ENCODE measurements at regions not wholly inside any gene's neighbourhood (a gene's known extent, or its start where the extent isn't known, plus 50 kb on each side); places are given as distances from the start of the nearest gene placed in this dataset.
A peak's percentile ranks its signal among the peaks of the same experiment; 100 is the strongest.

GRCh38 chr11:109986488-109986887, 106.7 kb upstream of the ZC3H12C start:
- no peak overlapping the region for H3K4me2 ChIP-seq
- H3K4me3 ChIP-seq (ENCODE audit: low read depth in 2 of 2, low read length in 1 of 2), result no peak overlapping the region
- H3K4me1 ChIP-seq (ENCODE audit: control insufficient read depth in 1 of 2, insufficient read depth in 2 of 2, low read depth in 1 of 2, low read length in 1 of 2), result no peaks in the 10 kb centered on the region; a peak in 1 of 4 replicates
- no peaks in the 10 kb centered on the region for H3F3A ChIP-seq (replicated peaks; ENCODE audit: insufficient read depth)
- H3K9ac ChIP-seq, result no peak overlapping the region
- H3K9me3 ChIP-seq, result no peaks in the 10 kb centered on the region
- no peaks in the 10 kb centered on the region for H3K36me3 ChIP-seq (replicated peaks in 1 of 2; ENCODE audit: control insufficient read depth in 1 of 2, insufficient read depth in 2 of 2, low read length in 1 of 2)
- POLR2A ChIA-PET, result no interaction called here
- H3K79me2 ChIP-seq (ENCODE audit: insufficient read depth), result no peaks in the 10 kb centered on the region
- no peaks in the 10 kb centered on the region for H4K20me1 ChIP-seq (ENCODE audit: insufficient read depth)
- no peaks in the 10 kb centered on the region for H3K27me3 ChIP-seq (ENCODE audit: insufficient read depth)
- H2AFZ ChIP-seq (ENCODE audit: low read depth), result no peak overlapping the region
- no peaks in the 10 kb centered on the region for H3K9me2 ChIP-seq
- WGBS (ENCODE audit: low lambda C conversion rate), result 27% methylated on average over 1 of the region's 1 CpG
- no peak overlapping the region for H3K27ac ChIP-seq (ENCODE audit: low read depth in 2 of 2, low read length in 1 of 2)
- no peak for TF ChIP-seq TAF1 (IDR thresholded peaks at IDR 0.05; ENCODE audit: borderline replicate concordance, low read depth, low read length)
- no peak for TF ChIP-seq EZH2phosphoT487 (IDR thresholded peaks at IDR 0.05; ENCODE audit: borderline replicate concordance, low read depth)
- no peak for TF ChIP-seq YY1 (IDR thresholded peaks at IDR 0.05; ENCODE audit: low read depth)
- TF ChIP-seq EP300 (IDR thresholded peaks at IDR 0.05; ENCODE audit: borderline replicate concordance in 1 of 2, low read depth in 1 of 2, low read length in 1 of 2), result no peak
- no peak for TF ChIP-seq CHD2 (IDR thresholded peaks at IDR 0.05; ENCODE audit: low read length, partially characterized antibody)
- no peak for TF ChIP-seq TEAD4 (IDR thresholded peaks at IDR 0.05; ENCODE audit: borderline replicate concordance, insufficient read depth)
- no peak for TF ChIP-seq NFIC (IDR thresholded peaks at IDR 0.05; ENCODE audit: borderline replicate concordance)
- TF ChIP-seq RCOR1 (IDR thresholded peaks at IDR 0.05; ENCODE audit: low read length), result no peak
- no peak for TF ChIP-seq GATA2 (CRISPR knock-in tag; IDR thresholded peaks at IDR 0.05)
- TF ChIP-seq POLR2AphosphoS5 (IDR thresholded peaks at IDR 0.05; ENCODE audit: low read depth, low read length), result no peak
- TF ChIP-seq ELF1 (IDR thresholded peaks at IDR 0.05), result no peak
- TF ChIP-seq REST (IDR thresholded peaks at IDR 0.05; ENCODE audit: low read depth, low read length), result no peak
- DNase-seq, result no peak
- CTCF ChIA-PET, result no interaction called here

- 14% methylated on average over 1 of the region's 1 CpG for WGBS (ENCODE audit: low lambda C conversion rate)
- Histone ChIP-seq H3K9ac (no peak overlapping the region), H3K27me3 (ENCODE audit: insufficient read depth) (no peaks in the 10 kb centered on the region), H3K4me2 (no peak overlapping the region), H2AFZ (ENCODE audit: low read depth) (no peak overlapping the region), H3K4me3 (ENCODE audit: low read depth in 2 of 2, low read length in 1 of 2) (no peak overlapping the region), H3K9me3 (no peaks in the 10 kb centered on the region), H3K27ac (ENCODE audit: low read depth in 2 of 2, low read length in 1 of 2) (no peak overlapping the region), H4K20me1 (ENCODE audit: insufficient read depth) (no peaks in the 10 kb centered on the region), H3K4me1 (ENCODE audit: control insufficient read depth in 1 of 2, insufficient read depth in 2 of 2, low read depth in 1 of 2, low read length in 1 of 2) (peaks cover 0 to 2% of the 10 kb centered on the region in 2 experiments; a peak in 1 of 4 replicates), H3K79me2 (ENCODE audit: insufficient read depth) (no peaks in the 10 kb centered on the region), H3K36me3 (replicated peaks in 1 of 2; ENCODE audit: control insufficient read depth in 1 of 2, insufficient read depth in 2 of 2, low read length in 1 of 2) (no peaks in the 10 kb centered on the region), H3F3A (replicated peaks; ENCODE audit: insufficient read depth) (no peaks in the 10 kb centered on the region), H3K9me2 (no peaks in the 10 kb centered on the region)
- ChIA-PET POLR2A (no interaction called here), CTCF (interaction anchor here (1.0 kb wide), 1 partner anchor 33 kb away, joined by 3 read pairs; no protein-coding TSS in a partner anchor)
- TF ChIP-seq RCOR1 (IDR thresholded peaks at IDR 0.05; ENCODE audit: low read length), result 0 out of 2 replicates have a peak, but pooled peaks have one; percentile 13
- no peak for TF ChIP-seq TAF1 (IDR thresholded peaks at IDR 0.05; ENCODE audit: borderline replicate concordance, low read depth, low read length)
- DNase-seq, result peak; percentile 14
These were observed 101.4 kb upstream of the ZC3H12C start for GRCh38 chr11:109991835-109992234.

Data from SK-N-SH (cell line).